ENCODE measurements at regions not wholly inside any gene's neighbourhood (a gene's known extent, or its start where the extent isn't known, plus 50 kb on each side); places are given as distances from the start of the nearest gene placed in this dataset.

- no peaks in the 10 kb centered on the region for H3K27me3 Mint-ChIP-seq
- DNase-seq, result no peak
- H3K9me3 Mint-ChIP-seq, result no peaks in the 10 kb centered on the region
- intact Hi-C loops (cut with micrococcal nuclease), result no loop called here
- no peaks in the 10 kb centered on the region for H3K36me3 Mint-ChIP-seq (ENCODE audit: low read depth)
- H3K4me3 Mint-ChIP-seq, result no peak overlapping the region
- no peak overlapping the region for H3K27ac Mint-ChIP-seq
- no peaks in the 10 kb centered on the region for H3K4me1 Mint-ChIP-seq
These were observed 983.4 kb upstream of the PRMT6 start for GRCh38 chr1:106072909-106073600.

GRCh38 chr1:106080608-106081325 is 975.7 kb upstream of the PRMT6 start:
- H3K9me3 Mint-ChIP-seq, result no peaks in the 10 kb centered on the region
- H3K36me3 Mint-ChIP-seq (ENCODE audit: low read depth), result no peaks in the 10 kb centered on the region
- no peaks in the 10 kb centered on the region for H3K27me3 Mint-ChIP-seq
- H3K4me1 Mint-ChIP-seq, result no peaks in the 10 kb centered on the region
- no peak overlapping the region for H3K27ac Mint-ChIP-seq
- no peak overlapping the region for H3K4me3 Mint-ChIP-seq
- DNase-seq, result no peak
- intact Hi-C loops (cut with micrococcal nuclease), result no loop called here

GRCh38 chr1:106111044-106111443 is 945.4 kb upstream of the PRMT6 start:
- Mint-ChIP-seq H3K27me3 (no peaks in the 10 kb centered on the region), H3K4me1 (no peaks in the 10 kb centered on the region), H3K27ac (no peak overlapping the region), H3K9me3 (no peaks in the 10 kb centered on the region), H3K4me3 (no peak overlapping the region), H3K36me3 (ENCODE audit: low read depth) (no peaks in the 10 kb centered on the region)
- DNase-seq, result no peak
- intact Hi-C loops (cut with micrococcal nuclease), result no loop called here

- H3K4me3 Mint-ChIP-seq, result no peak overlapping the region
These were observed 942.6 kb upstream of the PRMT6 start for GRCh38 chr1:106113851-106114250.

GRCh38 chr1:106120789-106121188 is 935.7 kb upstream of the PRMT6 start:
- H3K36me3 Mint-ChIP-seq (ENCODE audit: low read depth), result no peaks in the 10 kb centered on the region
- no peak overlapping the region for H3K4me3 Mint-ChIP-seq
- intact Hi-C loops (cut with micrococcal nuclease), result no loop called here
- DNase-seq, result no peak
- peaks cover 3% of the 10 kb centered on the region for H3K9me3 Mint-ChIP-seq
- no peak overlapping the region for H3K27ac Mint-ChIP-seq
- H3K4me1 Mint-ChIP-seq, result no peaks in the 10 kb centered on the region
- H3K27me3 Mint-ChIP-seq, result no peaks in the 10 kb centered on the region

More at GRCh38 chr1:106113851-106114250, 942.6 kb upstream of the PRMT6 start:
- Mint-ChIP-seq H3K4me1 (no peaks in the 10 kb centered on the region), H3K36me3 (ENCODE audit: low read depth) (no peaks in the 10 kb centered on the region), H3K27ac (no peak overlapping the region), H3K27me3 (no peaks in the 10 kb centered on the region), H3K9me3 (no peaks in the 10 kb centered on the region)
- intact Hi-C loops (cut with micrococcal nuclease), result no loop called here
- no peak for DNase-seq

GRCh38 chr1:106121728-106122127 is 934.7 kb upstream of the PRMT6 start:
- peaks cover 3% of the 10 kb centered on the region for H3K9me3 Mint-ChIP-seq
- no peaks in the 10 kb centered on the region for H3K4me1 Mint-ChIP-seq
- intact Hi-C loops (cut with micrococcal nuclease), result no loop called here
- H3K27ac Mint-ChIP-seq, result no peak overlapping the region
- no peaks in the 10 kb centered on the region for H3K27me3 Mint-ChIP-seq
- H3K4me3 Mint-ChIP-seq, result no peak overlapping the region
- no peaks in the 10 kb centered on the region for H3K36me3 Mint-ChIP-seq (ENCODE audit: low read depth)
- DNase-seq, result no peak

- no peak for DNase-seq
- intact Hi-C loops (cut with micrococcal nuclease), result no loop called here
- H3K27me3 Mint-ChIP-seq, result no peaks in the 10 kb centered on the region
- peaks cover 5% of the 10 kb centered on the region for H3K9me3 Mint-ChIP-seq
- no peaks in the 10 kb centered on the region for H3K4me1 Mint-ChIP-seq
- no peak overlapping the region for H3K4me3 Mint-ChIP-seq
- no peaks in the 10 kb centered on the region for H3K36me3 Mint-ChIP-seq (ENCODE audit: low read depth)
- no peak overlapping the region for H3K27ac Mint-ChIP-seq
These were observed 921.9 kb upstream of the PRMT6 start for GRCh38 chr1:106134561-106134960.

- Mint-ChIP-seq H3K27ac (no peak overlapping the region), H3K4me3 (no peak overlapping the region), H3K9me3 (peaks cover 4% of the 10 kb centered on the region), H3K36me3 (ENCODE audit: low read depth) (no peaks in the 10 kb centered on the region), H3K4me1 (no peaks in the 10 kb centered on the region), H3K27me3 (no peaks in the 10 kb centered on the region)
- no peak for DNase-seq
- intact Hi-C loops (cut with micrococcal nuclease), result no loop called here
These were observed 883.4 kb upstream of the PRMT6 start for GRCh38 chr1:106173101-106173500.

- Mint-ChIP-seq H3K9me3 (peaks cover 7% of the 10 kb centered on the region), H3K36me3 (ENCODE audit: low read depth) (no peaks in the 10 kb centered on the region), H3K27ac (no peak overlapping the region), H3K27me3 (no peaks in the 10 kb centered on the region), H3K4me3 (no peak overlapping the region), H3K4me1 (no peaks in the 10 kb centered on the region)
- intact Hi-C loops (cut with micrococcal nuclease), result no loop called here
- no peak for DNase-seq
These were observed 877.7 kb upstream of the PRMT6 start for GRCh38 chr1:106178791-106179190.

- H3K4me1 Mint-ChIP-seq, result no peaks in the 10 kb centered on the region
- intact Hi-C loops (cut with micrococcal nuclease), result no loop called here
- no peaks in the 10 kb centered on the region for H3K27me3 Mint-ChIP-seq
- DNase-seq, result no peak
- peaks cover 14% of the 10 kb centered on the region for H3K9me3 Mint-ChIP-seq
- no peak overlapping the region for H3K4me3 Mint-ChIP-seq
- H3K36me3 Mint-ChIP-seq (ENCODE audit: low read depth), result no peaks in the 10 kb centered on the region
- H3K27ac Mint-ChIP-seq, result no peak overlapping the region
These were observed 874.6 kb upstream of the PRMT6 start for GRCh38 chr1:106181866-106182265.

GRCh38 chr1:106185089-106185488 is 871.4 kb upstream of the PRMT6 start:
- Mint-ChIP-seq H3K27ac (no peak overlapping the region), H3K9me3 (peaks cover 14% of the 10 kb centered on the region), H3K4me1 (no peaks in the 10 kb centered on the region), H3K36me3 (ENCODE audit: low read depth) (no peaks in the 10 kb centered on the region), H3K4me3 (no peak overlapping the region), H3K27me3 (no peaks in the 10 kb centered on the region)
- intact Hi-C loops (cut with micrococcal nuclease), result no loop called here
- no peak for DNase-seq

GRCh38 chr1:106189780-106190179 is 866.7 kb upstream of the PRMT6 start:
- peaks cover 14% of the 10 kb centered on the region for H3K9me3 Mint-ChIP-seq
- H3K4me3 Mint-ChIP-seq, result no peak overlapping the region
- H3K27ac Mint-ChIP-seq, result no peak overlapping the region
- H3K36me3 Mint-ChIP-seq (ENCODE audit: low read depth), result no peaks in the 10 kb centered on the region
- no peaks in the 10 kb centered on the region for H3K27me3 Mint-ChIP-seq
- no peaks in the 10 kb centered on the region for H3K4me1 Mint-ChIP-seq
- intact Hi-C loops (cut with micrococcal nuclease), result no loop called here
- no peak for DNase-seq

- Mint-ChIP-seq H3K4me1 (no peaks in the 10 kb centered on the region), H3K27ac (no peak overlapping the region), H3K9me3 (peaks cover 14% of the 10 kb centered on the region), H3K36me3 (ENCODE audit: low read depth) (no peaks in the 10 kb centered on the region), H3K4me3 (no peak overlapping the region), H3K27me3 (no peaks in the 10 kb centered on the region)
- DNase-seq, result no peak
- intact Hi-C loops (cut with micrococcal nuclease), result no loop called here
These were observed 862.3 kb upstream of the PRMT6 start for GRCh38 chr1:106194206-106194605.

- intact Hi-C loops (cut with micrococcal nuclease), result no loop called here
- no peak overlapping the region for H3K4me3 Mint-ChIP-seq
- no peak for DNase-seq
These were observed 855.8 kb upstream of the PRMT6 start for GRCh38 chr1:106200711-106201110.

GRCh38 chr1:106207185-106207584 is 849.3 kb upstream of the PRMT6 start:
- H3K27ac Mint-ChIP-seq, result no peak overlapping the region
- H3K4me1 Mint-ChIP-seq, result no peaks in the 10 kb centered on the region
- peaks cover 2% of the 10 kb centered on the region for H3K9me3 Mint-ChIP-seq
- H3K4me3 Mint-ChIP-seq, result no peak overlapping the region
- H3K36me3 Mint-ChIP-seq (ENCODE audit: low read depth), result no peaks in the 10 kb centered on the region
- no peak for DNase-seq
- H3K27me3 Mint-ChIP-seq, result no peaks in the 10 kb centered on the region
- intact Hi-C loops (cut with micrococcal nuclease), result no loop called here

More at GRCh38 chr1:106200711-106201110, 855.8 kb upstream of the PRMT6 start:
- no peaks in the 10 kb centered on the region for H3K27me3 Mint-ChIP-seq
- H3K36me3 Mint-ChIP-seq (ENCODE audit: low read depth), result no peaks in the 10 kb centered on the region
- H3K9me3 Mint-ChIP-seq, result no peaks in the 10 kb centered on the region
- H3K4me1 Mint-ChIP-seq, result no peaks in the 10 kb centered on the region
- no peak overlapping the region for H3K27ac Mint-ChIP-seq

All from activated CD4-positive, alpha-beta T cell treated with anti-CD3 and anti-CD28 coated beads, Interleukin-2, amount 10 ng/mL, durations not matched to agents 24 days and 14 days (primary cell).